WTC11 (cell line): ENCODE measurements at regions not wholly inside any gene's neighbourhood (a gene's known extent, or its start where the extent isn't known, plus 50 kb on each side); places are given as distances from the start of the nearest gene placed in this dataset.

ENCODE experiments used
- E2F1 ChIP-seq: sonication (generic); formaldehyde crosslinking; IDR thresholded peaks from 2 replicates; pipeline ENCODE4 v1.8.0; 2022; ENCODE audit warnings: mild to moderate bottlenecking, missing genetic modification reagents
- FOXK1 ChIP-seq: sonication (generic); formaldehyde crosslinking; IDR thresholded peaks from 2 replicates; pipeline ENCODE4 v1.8.0; 2022; ENCODE audit warnings: mild to moderate bottlenecking, moderate library complexity, missing genetic modification reagents
- NR2C2 ChIP-seq: sonication (generic); formaldehyde crosslinking; IDR thresholded peaks from 2 replicates; pipeline ENCODE4 v1.8.0; 2022; ENCODE audit warnings: mild to moderate bottlenecking, missing genetic modification reagents
- SP1 ChIP-seq: sonication (generic); formaldehyde crosslinking; conservative IDR thresholded peaks from 2 replicates; pipeline ENCODE4 v1.8.1; 2022; ENCODE audit warnings: missing genetic modification reagents
- TF ChIP-seq, protein P1 (sequence below): fragments of 200-600 bp; IDR thresholded peaks from 2 replicates; pipeline ENCODE4 v1.8.0; 2022; ENCODE audit warnings: antibody characterized with exemption
- TF ChIP-seq, protein P2 (sequence below): fragments of 250-450 bp; sonication (Bioruptor Pico); conservative IDR thresholded peaks from 2 replicates; pipeline ENCODE4 v1.9.0; 2021; ENCODE audit warnings: mild to moderate bottlenecking
- TF ChIP-seq, protein P3 (sequence below): sonication (generic); formaldehyde crosslinking; IDR thresholded peaks from 2 replicates; pipeline ENCODE4 v1.8.0; 2022; ENCODE audit warnings: missing genetic modification reagents
- TF ChIP-seq, protein P4 (sequence below): sonication (generic); formaldehyde crosslinking; conservative IDR thresholded peaks from 2 replicates; pipeline ENCODE4 v1.8.1; 2023; ENCODE audit warnings: mild to moderate bottlenecking, low read depth, missing genetic modification reagents, moderate library complexity

DNA sequence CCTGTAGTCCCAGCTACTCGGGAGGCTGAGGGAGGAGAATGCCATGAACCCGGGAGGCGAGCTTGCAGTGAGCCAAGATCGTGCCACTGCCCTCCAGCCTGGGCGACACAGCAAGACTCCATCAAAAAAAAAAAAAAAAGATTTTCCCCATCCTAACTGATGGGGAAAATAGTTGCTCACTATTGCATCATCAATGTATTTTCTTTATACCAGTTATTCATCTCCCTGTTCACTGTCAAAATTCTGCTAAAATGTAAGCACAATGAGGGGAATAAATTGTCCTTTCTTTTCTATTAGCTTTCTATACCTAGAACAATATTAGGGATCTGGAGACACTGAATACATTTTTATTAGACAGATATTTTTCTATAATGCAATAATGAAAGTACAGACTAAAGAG is 561.3 kb downstream of the CCER1 start:
- TF ChIP-seq, protein P1, sequence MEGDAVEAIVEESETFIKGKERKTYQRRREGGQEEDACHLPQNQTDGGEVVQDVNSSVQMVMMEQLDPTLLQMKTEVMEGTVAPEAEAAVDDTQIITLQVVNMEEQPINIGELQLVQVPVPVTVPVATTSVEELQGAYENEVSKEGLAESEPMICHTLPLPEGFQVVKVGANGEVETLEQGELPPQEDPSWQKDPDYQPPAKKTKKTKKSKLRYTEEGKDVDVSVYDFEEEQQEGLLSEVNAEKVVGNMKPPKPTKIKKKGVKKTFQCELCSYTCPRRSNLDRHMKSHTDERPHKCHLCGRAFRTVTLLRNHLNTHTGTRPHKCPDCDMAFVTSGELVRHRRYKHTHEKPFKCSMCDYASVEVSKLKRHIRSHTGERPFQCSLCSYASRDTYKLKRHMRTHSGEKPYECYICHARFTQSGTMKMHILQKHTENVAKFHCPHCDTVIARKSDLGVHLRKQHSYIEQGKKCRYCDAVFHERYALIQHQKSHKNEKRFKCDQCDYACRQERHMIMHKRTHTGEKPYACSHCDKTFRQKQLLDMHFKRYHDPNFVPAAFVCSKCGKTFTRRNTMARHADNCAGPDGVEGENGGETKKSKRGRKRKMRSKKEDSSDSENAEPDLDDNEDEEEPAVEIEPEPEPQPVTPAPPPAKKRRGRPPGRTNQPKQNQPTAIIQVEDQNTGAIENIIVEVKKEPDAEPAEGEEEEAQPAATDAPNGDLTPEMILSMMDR, result no peak
- TF ChIP-seq, protein P2, sequence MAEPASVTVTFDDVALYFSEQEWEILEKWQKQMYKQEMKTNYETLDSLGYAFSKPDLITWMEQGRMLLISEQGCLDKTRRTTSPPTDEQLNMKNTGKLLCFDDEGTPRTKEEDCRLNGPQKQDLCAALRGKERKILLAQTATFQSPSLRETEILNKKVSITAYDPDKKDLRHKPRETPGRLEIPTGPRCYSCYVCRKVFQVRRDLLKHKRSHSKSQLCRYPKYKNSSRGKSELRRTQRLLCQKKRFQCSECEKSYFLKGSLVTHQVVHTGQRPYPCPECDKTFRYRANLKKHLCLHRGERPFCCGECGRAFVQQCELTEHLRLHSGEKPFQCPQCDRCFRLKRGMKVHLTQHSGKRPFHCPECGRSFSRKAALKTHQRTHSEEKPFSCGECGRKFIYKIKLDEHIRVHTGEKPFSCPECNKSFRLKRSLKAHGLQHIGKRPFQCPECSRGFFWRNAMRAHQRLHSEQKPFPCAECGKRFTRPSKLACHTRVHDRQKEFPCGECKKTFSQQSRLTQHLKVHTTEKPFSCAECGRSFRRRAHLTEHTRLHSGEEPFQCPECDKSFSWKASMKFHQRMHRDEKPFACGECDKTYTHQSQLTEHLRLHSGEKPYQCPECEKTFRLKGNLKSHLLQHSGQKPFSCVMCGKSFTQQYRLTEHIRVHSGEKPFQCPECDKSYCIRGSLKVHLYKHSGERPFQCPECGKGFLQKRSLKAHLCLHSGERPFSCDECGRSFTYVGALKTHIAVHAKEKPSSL (CRISPR knock-in tag), result no peak
- no peak for TF ChIP-seq SP1 (CRISPR knock-in tag)
- no peak for TF ChIP-seq NR2C2 (CRISPR knock-in tag)
- TF ChIP-seq, protein P3, sequence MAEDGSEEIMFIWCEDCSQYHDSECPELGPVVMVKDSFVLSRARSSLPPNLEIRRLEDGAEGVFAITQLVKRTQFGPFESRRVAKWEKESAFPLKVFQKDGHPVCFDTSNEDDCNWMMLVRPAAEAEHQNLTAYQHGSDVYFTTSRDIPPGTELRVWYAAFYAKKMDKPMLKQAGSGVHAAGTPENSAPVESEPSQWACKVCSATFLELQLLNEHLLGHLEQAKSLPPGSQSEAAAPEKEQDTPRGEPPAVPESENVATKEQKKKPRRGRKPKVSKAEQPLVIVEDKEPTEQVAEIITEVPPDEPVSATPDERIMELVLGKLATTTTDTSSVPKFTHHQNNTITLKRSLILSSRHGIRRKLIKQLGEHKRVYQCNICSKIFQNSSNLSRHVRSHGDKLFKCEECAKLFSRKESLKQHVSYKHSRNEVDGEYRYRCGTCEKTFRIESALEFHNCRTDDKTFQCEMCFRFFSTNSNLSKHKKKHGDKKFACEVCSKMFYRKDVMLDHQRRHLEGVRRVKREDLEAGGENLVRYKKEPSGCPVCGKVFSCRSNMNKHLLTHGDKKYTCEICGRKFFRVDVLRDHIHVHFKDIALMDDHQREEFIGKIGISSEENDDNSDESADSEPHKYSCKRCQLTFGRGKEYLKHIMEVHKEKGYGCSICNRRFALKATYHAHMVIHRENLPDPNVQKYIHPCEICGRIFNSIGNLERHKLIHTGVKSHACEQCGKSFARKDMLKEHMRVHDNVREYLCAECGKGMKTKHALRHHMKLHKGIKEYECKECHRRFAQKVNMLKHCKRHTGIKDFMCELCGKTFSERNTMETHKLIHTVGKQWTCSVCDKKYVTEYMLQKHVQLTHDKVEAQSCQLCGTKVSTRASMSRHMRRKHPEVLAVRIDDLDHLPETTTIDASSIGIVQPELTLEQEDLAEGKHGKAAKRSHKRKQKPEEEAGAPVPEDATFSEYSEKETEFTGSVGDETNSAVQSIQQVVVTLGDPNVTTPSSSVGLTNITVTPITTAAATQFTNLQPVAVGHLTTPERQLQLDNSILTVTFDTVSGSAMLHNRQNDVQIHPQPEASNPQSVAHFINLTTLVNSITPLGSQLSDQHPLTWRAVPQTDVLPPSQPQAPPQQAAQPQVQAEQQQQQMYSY (CRISPR knock-in tag), result no peak
- TF ChIP-seq E2F1 (CRISPR knock-in tag), result no peak
- TF ChIP-seq FOXK1 (CRISPR knock-in tag), result no peak
- TF ChIP-seq, protein P4, sequence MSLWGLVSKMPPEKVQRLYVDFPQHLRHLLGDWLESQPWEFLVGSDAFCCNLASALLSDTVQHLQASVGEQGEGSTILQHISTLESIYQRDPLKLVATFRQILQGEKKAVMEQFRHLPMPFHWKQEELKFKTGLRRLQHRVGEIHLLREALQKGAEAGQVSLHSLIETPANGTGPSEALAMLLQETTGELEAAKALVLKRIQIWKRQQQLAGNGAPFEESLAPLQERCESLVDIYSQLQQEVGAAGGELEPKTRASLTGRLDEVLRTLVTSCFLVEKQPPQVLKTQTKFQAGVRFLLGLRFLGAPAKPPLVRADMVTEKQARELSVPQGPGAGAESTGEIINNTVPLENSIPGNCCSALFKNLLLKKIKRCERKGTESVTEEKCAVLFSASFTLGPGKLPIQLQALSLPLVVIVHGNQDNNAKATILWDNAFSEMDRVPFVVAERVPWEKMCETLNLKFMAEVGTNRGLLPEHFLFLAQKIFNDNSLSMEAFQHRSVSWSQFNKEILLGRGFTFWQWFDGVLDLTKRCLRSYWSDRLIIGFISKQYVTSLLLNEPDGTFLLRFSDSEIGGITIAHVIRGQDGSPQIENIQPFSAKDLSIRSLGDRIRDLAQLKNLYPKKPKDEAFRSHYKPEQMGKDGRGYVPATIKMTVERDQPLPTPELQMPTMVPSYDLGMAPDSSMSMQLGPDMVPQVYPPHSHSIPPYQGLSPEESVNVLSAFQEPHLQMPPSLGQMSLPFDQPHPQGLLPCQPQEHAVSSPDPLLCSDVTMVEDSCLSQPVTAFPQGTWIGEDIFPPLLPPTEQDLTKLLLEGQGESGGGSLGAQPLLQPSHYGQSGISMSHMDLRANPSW (CRISPR knock-in tag), result no peak
